Gastroesophageal sphincter (tissue), 3 donors: ENCODE measurements at regions not wholly inside any gene's neighbourhood (a gene's known extent, or its start where the extent isn't known, plus 50 kb on each side); places are given as distances from the start of the nearest gene placed in this dataset.

Experiments used
- POLR2AphosphoS5 ChIP-seq: sonication (generic); formaldehyde crosslinking; IDR thresholded peaks from one replicate; pipeline ENCODE4 v1.6.1; 2017; ENCODE audit warnings: antibody characterized with exemption
- TF ChIP-seq, protein P1 (sequence below), 4 experiments: fragments of 200-600 bp in 2 of 4; fragments of 450-650 bp in 2 of 4; sonication (generic) in 1 of 4; IDR thresholded peaks; one replicate each; pipeline ENCODE4 v1.5.1; 2017 to 2019; ENCODE audit warnings: antibody characterized with exemption in 4 of 4, mild to moderate bottlenecking in 2 of 4, moderate library complexity in 2 of 4

DNA sequence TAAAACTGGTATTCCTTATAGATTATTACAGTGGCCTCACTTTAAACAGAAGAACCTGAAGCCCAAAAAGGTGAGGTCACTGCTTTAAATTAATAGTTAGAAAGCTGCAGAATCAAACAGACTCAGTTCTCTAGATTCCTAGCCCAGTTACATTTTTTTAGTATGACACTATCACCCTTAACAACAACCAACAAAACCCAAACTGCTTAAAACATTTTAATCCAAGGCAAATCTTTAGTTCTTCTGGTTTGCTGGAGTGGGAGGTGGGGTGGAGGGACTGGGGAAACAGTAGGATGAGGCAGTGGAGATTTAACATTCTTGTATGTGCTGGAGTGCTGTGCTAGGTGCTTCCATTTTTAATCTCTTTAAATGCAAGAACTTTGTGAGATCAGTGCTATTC lies 631.6 kb upstream of the KCNMB2 start:
- TF ChIP-seq POLR2AphosphoS5: no peak
- TF ChIP-seq, protein P1, sequence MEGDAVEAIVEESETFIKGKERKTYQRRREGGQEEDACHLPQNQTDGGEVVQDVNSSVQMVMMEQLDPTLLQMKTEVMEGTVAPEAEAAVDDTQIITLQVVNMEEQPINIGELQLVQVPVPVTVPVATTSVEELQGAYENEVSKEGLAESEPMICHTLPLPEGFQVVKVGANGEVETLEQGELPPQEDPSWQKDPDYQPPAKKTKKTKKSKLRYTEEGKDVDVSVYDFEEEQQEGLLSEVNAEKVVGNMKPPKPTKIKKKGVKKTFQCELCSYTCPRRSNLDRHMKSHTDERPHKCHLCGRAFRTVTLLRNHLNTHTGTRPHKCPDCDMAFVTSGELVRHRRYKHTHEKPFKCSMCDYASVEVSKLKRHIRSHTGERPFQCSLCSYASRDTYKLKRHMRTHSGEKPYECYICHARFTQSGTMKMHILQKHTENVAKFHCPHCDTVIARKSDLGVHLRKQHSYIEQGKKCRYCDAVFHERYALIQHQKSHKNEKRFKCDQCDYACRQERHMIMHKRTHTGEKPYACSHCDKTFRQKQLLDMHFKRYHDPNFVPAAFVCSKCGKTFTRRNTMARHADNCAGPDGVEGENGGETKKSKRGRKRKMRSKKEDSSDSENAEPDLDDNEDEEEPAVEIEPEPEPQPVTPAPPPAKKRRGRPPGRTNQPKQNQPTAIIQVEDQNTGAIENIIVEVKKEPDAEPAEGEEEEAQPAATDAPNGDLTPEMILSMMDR (IDR thresholded peaks at IDR 0.05): no peak
